ENCODE measurements at regions not wholly inside any gene's neighbourhood (a gene's known extent, or its start where the extent isn't known, plus 50 kb on each side); places are given as distances from the start of the nearest gene placed in this dataset.

DNA sequence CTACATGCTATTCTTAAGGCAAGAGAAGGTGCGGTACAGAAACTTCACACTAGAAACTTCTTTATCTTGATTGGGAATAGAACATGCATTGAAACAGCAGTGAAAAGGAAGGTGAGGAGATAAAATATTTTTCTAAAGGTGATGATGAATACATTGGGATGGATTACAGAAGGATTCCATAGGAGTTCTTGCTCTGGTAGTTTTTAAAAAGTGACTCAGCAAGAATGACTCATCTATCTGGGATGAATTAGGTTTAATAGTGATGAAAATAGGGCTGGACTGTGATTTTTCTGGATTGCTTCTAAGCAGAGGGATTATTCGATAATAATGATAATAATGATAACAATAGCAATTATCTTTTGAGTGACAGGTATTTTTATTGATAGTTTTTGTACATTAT, 65.6 kb upstream of the HS3ST4 start:
- TF ChIP-seq, protein P1, sequence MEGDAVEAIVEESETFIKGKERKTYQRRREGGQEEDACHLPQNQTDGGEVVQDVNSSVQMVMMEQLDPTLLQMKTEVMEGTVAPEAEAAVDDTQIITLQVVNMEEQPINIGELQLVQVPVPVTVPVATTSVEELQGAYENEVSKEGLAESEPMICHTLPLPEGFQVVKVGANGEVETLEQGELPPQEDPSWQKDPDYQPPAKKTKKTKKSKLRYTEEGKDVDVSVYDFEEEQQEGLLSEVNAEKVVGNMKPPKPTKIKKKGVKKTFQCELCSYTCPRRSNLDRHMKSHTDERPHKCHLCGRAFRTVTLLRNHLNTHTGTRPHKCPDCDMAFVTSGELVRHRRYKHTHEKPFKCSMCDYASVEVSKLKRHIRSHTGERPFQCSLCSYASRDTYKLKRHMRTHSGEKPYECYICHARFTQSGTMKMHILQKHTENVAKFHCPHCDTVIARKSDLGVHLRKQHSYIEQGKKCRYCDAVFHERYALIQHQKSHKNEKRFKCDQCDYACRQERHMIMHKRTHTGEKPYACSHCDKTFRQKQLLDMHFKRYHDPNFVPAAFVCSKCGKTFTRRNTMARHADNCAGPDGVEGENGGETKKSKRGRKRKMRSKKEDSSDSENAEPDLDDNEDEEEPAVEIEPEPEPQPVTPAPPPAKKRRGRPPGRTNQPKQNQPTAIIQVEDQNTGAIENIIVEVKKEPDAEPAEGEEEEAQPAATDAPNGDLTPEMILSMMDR (IDR thresholded peaks at IDR 0.05) = no peak
- TF ChIP-seq POLR2AphosphoS5 (IDR thresholded peaks at IDR 0.05) (no peak), EP300 (IDR thresholded peaks at IDR 0.05) (no peak)
